Stimulated activated naive CD4-positive, alpha-beta T cell (primary cell): ENCODE measurements at regions not wholly inside any gene's neighbourhood (a gene's known extent, or its start where the extent isn't known, plus 50 kb on each side); places are given as distances from the start of the nearest gene placed in this dataset.
"Not testable (repeated sequence)": the region's sequence is repeated elsewhere in the genome, so short reads cannot be mapped to it uniquely, and the experiment has no call there.

ENCODE experiments used
- DNase-seq, 6 experiments: peaks; one replicate each; lab custom pipeline; 2025; lab: John Stamatoyannopoulos, UW

DNA sequence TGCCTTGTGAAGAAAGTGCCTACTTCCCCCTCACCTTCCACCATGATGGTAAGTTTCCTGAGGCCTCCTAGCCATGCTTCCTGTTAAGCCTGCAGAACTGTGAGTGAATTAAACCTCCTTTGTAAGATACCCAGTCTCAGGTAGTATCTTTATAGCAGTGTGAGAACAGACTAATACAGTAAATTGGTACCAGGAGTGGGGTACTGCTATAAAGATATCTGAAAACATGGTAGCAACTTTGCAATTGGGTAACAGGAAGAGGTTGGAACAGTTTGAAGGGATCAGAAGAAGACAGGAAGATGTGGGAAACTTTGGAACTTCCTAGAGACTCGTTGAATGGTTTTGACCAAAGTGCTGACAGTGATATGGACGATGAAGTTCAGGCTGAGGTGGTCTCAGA lies 550.3 kb upstream of the ADAMTS5 start:
- DNase-seq = not testable (repeated sequence)

DNA sequence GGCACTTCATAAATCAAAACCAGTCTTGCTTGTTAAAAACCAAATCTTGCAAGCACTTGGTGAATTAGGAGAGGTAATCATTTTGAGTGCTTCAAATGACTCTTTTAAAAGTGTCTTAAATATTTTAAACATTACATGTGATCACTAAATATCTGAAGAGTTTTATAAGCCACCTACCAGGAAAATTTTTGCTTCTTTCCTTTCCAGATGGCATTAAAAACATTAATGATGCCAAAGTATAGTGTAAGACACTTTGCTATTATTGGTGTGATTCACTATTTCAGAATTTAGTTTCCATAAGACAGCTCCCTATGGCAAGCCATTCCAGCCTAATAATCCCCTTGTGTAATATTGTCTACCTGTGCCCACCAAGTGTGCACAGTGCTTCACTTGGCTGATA lies 548.8 kb upstream of the ADAMTS5 start:
- no peak for DNase-seq

DNA sequence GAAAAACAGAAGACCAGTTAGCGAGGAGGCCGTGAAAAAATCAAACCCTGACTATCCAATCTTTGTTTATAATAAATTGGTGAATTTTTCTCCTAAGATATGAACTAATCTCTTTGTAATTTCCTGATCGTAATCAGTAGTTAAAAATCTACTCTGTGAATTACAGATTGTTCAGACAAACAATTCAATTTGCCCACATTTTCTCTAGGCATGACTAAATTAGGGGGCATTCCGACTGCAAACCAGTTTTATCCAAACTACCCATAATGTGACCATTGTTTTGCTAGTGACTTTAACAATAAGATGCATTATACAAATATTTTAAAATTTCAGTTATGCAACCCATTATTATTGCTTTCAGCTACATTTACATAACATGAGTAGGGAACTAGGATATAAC lies 546.9 kb upstream of the ADAMTS5 start:
- no peak for DNase-seq

- DNase-seq = no peak
Measured at GRCh38 chr21:27513016-27513415, 546.1 kb upstream of the ADAMTS5 start.

DNA sequence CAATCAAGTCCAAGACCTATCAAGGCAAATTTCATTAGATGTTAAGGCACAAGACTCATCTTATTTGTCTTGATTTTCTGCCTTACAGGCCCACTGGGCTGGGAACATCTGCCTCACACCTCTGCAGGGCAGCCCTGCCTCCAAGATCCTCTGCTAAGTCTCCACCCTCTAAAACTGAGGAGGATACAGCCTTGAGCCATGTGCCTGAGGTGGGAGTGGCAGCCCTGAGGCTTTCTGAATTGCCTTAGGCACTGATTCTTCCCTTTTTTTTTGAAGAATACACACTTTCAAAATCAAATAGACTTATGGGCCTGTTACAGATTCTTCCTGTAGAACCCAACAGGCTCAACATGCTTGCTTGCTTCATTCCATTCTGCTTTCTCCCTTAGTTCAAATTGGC lies 544.3 kb upstream of the ADAMTS5 start:
- DNase-seq = no peak

DNA sequence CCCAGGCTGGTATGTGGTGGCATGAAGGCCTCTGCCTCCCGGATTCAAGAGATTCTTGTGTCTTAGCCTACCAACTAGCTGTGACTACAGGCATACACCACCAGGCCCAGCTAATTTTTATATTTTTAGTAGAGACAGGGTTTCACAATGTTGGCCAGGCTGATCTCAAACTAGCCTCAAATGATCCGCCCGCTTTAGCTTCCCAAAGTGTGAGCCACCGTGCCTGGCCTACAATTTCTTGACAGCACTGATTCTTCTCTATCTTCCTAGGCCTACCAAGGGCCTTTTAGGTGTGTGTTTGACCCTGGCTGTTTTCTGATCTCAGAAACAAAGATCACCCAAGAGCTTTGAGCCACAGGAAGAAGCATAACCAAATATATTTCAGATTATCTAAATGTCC lies 540.8 kb upstream of the ADAMTS5 start:
- DNase-seq = no peak

GRCh38 chr21:27505516-27505915 lies 538.6 kb upstream of the ADAMTS5 start:
- DNase-seq = no peak

- DNase-seq = no peak
Measured at GRCh38 chr21:27502801-27503200, 535.9 kb upstream of the ADAMTS5 start.

GRCh38 chr21:27498025-27498424 lies 531.1 kb upstream of the ADAMTS5 start:
- DNase-seq = no peak

DNA sequence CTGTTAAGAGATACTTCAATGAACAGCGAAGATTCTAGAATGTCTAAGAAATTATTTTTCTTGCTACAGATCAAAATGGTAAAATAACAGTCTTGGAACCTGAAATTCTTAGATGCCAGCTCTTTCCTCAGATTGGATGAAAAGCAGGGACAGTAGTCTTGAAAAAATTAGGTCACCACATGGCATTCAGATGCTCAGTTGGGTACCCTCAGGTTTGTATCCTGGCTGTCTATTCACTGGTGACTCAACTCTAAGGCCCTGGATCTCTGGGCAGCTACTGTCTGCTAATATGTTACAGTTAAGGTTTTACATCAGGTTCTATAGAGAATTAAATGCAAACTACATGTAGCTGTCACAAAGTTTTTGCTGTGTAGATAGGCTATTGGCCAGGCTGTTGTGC lies 528.9 kb upstream of the ADAMTS5 start:
- DNase-seq = no peak

- DNase-seq = no peak
Measured at GRCh38 chr21:27493542-27493941, 526.7 kb upstream of the ADAMTS5 start.

GRCh38 chr21:27487676-27488075 lies 520.8 kb upstream of the ADAMTS5 start:
- DNase-seq = no peak

GRCh38 chr21:27480841-27481261 lies 514.0 kb upstream of the ADAMTS5 start:
- DNase-seq = no peak

GRCh38 chr21:27477296-27477695 lies 510.4 kb upstream of the ADAMTS5 start:
- no peak for DNase-seq

DNA sequence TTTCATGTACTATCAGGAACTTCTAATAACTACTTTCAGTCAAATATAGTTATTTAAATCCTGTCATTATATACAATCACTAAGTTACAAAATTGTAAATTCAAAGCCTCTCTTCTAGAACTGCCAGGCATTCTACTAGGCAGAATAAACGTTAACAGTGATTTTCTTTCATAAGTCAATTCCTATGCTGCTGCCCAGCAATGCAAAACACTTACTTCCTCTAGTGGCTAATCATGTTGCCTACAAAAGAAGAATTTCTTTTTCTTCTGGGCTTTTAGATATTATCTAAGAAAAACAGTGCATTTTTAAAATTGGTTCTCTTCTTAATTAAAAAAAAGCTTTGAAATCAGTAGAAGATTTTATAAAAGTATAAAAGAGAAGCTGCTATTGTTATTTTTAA lies 509.8 kb upstream of the ADAMTS5 start:
- no peak for DNase-seq

DNA sequence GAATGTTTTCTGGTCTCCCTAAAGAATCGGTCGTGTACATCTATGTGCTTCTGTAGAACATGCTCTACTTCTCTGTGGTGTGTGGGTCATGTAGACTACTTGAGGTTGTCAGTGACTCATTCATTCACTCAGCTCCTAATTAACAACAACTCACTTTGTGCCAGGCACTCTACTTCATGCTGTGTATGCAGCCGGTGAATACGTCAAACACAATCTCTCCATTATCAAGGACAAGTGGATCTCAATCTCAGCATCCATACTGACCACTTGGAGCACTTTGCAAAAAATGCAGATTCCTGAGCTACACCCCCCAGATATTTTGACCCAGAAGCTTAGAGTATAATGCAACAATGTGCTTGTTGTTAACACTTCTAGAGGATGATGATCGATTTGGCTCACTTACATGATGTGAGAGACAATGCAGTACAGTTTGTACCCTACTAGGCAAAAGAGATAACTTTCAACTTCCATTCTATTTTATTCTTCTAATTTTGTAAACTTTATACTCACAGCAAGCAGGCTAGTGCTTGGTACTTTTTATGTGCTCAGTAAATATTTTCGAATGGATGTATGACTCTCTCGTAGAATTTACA lies 508.6 kb upstream of the ADAMTS5 start:
- no peak for DNase-seq

DNA sequence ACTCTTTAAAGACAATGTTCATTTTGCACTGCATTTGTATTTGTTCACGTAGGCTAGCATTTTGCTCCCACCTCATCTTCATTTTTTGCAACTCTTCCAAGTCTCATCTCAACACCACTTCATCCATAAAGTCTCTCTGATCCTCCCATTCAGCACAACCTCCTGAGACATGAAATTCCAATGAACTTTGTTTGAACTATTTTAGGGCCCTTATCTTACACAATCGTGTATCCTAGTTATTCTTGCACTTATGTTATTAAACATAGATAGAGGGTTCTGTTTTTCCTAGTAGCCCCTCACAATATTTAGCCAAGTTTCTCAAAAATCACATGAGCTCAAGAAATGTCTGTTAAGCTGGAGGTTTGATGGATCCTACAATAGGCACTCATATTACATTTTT lies 500.5 kb upstream of the ADAMTS5 start:
- no peak for DNase-seq

DNA sequence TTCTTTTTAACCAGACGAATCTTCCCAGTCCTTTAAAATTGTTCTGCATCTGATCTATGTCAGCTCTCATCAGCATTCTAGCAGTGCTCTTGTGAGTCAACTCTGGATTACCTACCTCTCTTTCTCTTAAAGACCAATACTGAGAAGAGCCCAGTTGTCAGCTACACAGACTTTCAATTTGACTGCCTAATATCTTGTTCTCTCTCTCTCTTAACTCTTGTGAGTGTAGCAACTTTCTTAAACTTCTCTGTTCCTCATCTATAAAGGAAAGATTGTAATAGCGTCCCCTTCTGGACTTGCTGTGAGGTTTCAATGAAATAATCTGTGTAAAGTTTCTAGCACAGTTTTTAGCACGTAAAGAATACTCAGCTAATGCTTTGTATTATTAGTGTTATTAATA lies 499.3 kb upstream of the ADAMTS5 start:
- no peak for DNase-seq

DNA sequence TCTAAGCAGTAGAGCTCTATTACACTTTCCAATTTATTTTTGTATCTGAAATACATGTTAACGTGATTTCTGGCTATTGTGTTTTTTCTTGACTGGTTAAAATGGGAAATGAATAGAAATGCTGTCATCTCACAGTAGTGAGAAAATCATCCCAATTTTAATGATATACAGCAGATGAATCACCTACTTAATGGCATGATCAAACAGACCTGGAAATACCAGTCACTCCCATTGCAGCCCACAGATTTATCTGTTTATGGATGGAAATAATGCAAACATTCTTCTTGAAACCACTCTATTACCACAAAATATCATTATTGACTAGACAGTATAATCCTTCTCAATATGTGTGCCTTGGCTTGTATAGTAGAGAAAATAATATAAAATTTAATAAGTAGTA lies 497.8 kb upstream of the ADAMTS5 start:
- no peak for DNase-seq

DNA sequence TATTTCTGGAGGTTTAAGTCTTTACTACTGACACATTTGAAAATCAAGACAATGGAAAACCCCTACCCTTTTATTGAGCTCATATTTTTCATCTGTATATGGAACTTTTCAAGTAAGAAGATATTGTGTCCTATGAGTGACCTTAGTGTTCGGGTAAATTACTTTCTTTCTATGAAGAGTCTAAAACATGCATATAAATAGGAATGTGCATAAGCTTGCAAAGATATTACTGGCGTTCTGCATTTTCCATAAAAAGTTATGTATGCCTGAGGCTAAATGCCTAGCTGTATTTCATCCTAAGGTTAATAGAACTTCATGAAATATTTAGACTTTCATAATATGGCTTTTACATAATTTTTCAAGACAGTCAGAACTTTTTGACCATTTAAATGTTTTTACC lies 495.8 kb upstream of the ADAMTS5 start:
- DNase-seq = no peak

GRCh38 chr21:27454234-27454633 lies 487.3 kb upstream of the ADAMTS5 start:
- DNase-seq = no peak

DNA sequence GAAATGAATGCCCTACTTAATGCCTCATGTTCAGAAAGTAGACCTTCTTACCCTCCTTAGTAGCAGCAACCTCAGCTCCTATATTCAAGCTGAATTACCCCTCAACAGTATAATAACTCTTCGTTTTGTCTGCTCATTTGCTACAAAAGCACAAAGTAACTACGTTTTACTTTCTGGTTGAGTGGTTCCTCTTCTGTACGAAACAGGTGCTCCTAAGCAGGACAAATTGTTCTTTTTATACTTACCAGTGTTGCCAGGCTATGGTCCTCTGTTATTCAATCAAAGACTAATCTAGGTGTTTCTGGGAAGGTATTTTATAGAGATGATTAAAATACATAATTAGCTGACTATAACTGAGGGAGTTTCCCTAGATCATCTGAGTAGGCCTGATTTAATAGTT lies 484.2 kb upstream of the ADAMTS5 start:
- DNase-seq = no peak

DNA sequence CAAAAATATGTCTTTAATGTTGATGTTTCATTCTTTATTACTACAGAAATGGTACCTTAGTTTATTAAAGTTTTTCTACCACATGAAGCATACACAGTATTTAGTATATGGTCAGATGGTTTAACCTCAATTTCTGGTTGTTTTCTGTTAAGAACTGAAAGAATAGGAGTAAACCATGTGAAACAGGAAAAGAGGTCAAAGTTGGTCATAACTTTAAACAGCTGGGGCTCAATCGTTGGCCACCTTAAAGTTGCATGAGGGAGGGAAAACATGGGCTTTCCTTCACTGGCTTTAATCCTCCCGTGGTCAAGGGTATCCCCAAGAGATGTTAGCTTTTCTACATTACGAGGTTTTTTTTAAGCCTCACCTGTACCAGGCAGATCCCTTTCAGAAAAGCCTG lies 483.3 kb upstream of the ADAMTS5 start:
- no peak for DNase-seq

- DNase-seq = no peak
Measured at GRCh38 chr21:27448960-27449359, 482.1 kb upstream of the ADAMTS5 start.

DNA sequence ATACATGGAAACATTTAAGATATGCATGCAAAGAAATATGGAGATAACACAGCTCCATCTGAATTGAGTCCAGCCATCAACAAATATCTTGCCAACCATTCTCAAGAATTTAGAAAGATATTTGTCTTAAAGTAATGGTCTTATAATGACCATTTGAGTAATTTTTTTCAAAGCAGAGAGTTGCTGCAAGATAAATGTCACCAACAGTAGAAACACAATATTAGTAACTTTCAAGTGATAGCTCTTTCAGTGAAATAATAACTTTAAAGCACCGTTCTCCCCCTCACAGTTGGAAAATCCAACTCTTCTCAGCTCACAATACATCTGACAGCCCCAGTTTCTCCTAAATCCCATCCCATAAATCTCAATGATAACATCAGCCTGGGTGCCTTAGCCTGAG lies 481.0 kb upstream of the ADAMTS5 start:
- no peak for DNase-seq
